Duodenal mucosa (tissue), 2 donors: ENCODE measurements at regions not wholly inside any gene's neighbourhood (a gene's known extent, or its start where the extent isn't known, plus 50 kb on each side); places are given as distances from the start of the nearest gene placed in this dataset.
"Not testable (repeated sequence)": the region's sequence is repeated elsewhere in the genome, so short reads cannot be mapped to it uniquely, and the experiment has no call there.

Experiments used
- H3K27ac ChIP-seq: one replicate; pipeline ENCODE4 v1.7.0; 2013; ENCODE audit warnings: low read depth, low read length
- H3K27me3 ChIP-seq, 2 donors: one replicate each; pipeline ENCODE4 v1.7.0; 2013; ENCODE audit warnings: low read length in 2 of 2, control low read depth in 1 of 2; ENCODE audit not compliant: insufficient read depth in 2 of 2, control insufficient read depth in 1 of 2
- H3K36me3 ChIP-seq, 2 donors: one replicate each; pipeline ENCODE4 v1.7.0; 2013; ENCODE audit warnings: low read length in 2 of 2, control low read depth in 1 of 2; ENCODE audit not compliant: insufficient read depth in 2 of 2, control insufficient read depth in 1 of 2
- H3K4me1 ChIP-seq, 2 donors: one replicate each; pipeline ENCODE4 v1.7.0; 2013; ENCODE audit warnings: low read length in 2 of 2, control low read depth in 1 of 2; ENCODE audit not compliant: insufficient read depth in 2 of 2, control insufficient read depth in 1 of 2
- H3K4me3 ChIP-seq, 2 donors: one replicate each; pipeline ENCODE4 v1.7.0; 2013; ENCODE audit warnings: low read length in 2 of 2, low read depth in 1 of 2
- H3K9ac ChIP-seq, 2 donors: one replicate each; pipeline ENCODE4 v1.7.0; 2013; ENCODE audit warnings: low read length in 2 of 2, low read depth in 1 of 2
- H3K9me3 ChIP-seq, 2 donors: one replicate each; pipeline ENCODE4 v1.7.0; 2013; ENCODE audit warnings: low read length in 2 of 2, control low read depth in 1 of 2; ENCODE audit not compliant: control insufficient read depth in 1 of 2

DNA sequence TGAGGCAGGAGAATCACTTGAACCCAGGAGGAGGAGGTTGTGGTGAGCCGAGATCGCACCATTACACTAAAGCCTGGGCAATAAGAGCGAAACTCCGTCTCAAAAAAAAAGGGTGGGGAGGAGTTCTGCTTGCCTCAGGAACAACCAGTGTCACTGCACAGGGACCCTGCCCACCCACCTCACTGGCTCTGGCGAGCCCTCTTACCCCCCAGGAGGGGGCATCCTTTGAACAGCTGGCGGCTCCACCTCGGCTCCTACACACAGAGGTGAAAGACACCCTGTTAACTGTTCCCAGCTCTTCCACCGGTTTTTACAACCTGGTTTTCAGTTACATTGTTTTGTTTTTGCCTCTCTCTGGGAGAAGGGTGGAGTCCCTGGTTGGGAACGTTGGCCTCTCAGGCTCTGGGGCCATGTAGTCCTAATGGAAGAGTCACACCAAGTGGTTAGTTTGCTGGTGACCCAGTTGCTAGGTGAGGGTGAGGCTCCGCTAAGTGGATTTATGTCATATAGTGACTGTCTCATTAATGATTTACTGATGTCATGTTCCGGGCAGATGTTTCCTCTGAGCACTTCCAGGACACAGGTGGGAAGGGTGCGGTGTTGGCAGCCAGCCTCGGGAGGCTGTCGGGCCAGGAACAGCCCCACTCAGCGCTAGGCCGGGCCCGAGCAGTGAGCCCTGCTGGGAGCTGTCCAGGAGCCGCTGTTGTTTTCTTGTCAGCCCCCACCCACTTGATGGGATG, 120.6 kb upstream of the TPTE start:
- H3K27me3 ChIP-seq, H3K4me1 ChIP-seq, H3K36me3 ChIP-seq, H3K4me3 ChIP-seq, H3K9ac ChIP-seq, H3K27ac ChIP-seq: not testable (repeated sequence)
- peaks cover 31 to 47% of the 10 kb centered on the region in 2 donors for H3K9me3 ChIP-seq

DNA sequence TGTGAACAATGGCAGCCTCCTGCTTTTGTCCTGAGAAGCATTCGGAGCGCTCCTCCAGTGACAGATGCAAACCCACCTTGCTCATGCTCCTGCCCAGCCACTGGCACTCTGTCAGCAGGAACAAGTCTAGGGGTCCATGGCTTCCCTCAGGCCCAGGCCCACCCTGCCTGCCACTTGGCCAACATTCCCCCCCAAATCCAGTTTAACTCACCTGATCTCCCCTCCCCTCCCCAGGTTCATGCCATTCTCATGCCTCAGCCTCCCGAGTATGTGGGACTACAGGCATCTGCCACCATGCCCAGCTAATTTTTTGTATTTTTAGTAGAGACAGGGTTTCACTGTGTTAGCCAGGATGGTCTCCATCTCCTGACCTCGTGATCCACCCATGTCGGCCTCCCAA, 118.9 kb upstream of the TPTE start:
- H3K27me3 ChIP-seq, H3K4me3 ChIP-seq, H3K9ac ChIP-seq, H3K36me3 ChIP-seq, H3K4me1 ChIP-seq, H3K27ac ChIP-seq: not testable (repeated sequence)
- H3K9me3 ChIP-seq, result peaks cover 29 to 46% of the 10 kb centered on the region in 2 donors

DNA sequence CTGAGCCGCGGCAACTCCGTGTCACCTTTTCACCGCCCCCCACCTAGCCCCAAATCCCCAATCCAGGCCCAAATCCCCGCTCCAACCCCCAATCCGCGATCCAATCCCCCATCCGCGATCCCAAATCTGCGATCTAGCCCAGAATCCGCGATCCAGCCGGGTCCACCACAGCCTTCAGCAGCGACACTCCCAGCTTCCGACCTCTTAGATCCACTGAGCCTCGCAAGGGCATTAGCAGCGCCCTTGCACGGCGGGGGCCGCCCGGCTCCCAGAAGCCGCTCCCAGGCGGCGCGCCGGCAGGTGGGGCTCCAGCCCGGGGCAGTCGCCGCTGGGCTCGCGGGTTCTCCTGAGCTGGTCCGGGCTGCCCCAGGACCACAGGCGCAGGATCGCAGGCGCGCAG, 116.1 kb upstream of the TPTE start:
- not testable (repeated sequence) for H3K4me3 ChIP-seq, H3K4me1 ChIP-seq, H3K27ac ChIP-seq, H3K9ac ChIP-seq, H3K36me3 ChIP-seq, H3K27me3 ChIP-seq
- peaks cover 29 to 37% of the 10 kb centered on the region in 2 donors for H3K9me3 ChIP-seq

DNA sequence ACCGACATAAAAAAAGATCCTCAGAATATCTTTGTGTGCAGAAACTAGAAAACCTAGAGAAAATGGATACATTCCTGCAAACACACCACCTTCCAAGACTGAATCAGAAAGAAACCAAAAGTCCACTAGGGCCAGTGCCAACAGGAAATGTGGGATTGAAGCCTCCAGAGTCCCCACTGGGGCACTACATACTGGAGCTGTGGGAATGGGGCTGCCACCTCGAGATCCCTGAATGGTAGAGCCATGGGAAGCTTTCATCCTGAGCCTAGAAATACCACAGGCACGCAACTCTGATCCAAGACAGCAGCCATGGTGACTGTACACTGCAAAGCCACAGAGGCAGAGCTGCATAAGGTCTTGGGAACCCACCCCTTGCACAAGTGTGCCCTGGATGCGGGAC, 111.6 kb upstream of the TPTE start:
- not testable (repeated sequence) for H3K4me1 ChIP-seq, H3K4me3 ChIP-seq, H3K36me3 ChIP-seq, H3K27me3 ChIP-seq, H3K9ac ChIP-seq, H3K27ac ChIP-seq
- H3K9me3 ChIP-seq, result peaks cover 11 to 22% of the 10 kb centered on the region in 2 donors

DNA sequence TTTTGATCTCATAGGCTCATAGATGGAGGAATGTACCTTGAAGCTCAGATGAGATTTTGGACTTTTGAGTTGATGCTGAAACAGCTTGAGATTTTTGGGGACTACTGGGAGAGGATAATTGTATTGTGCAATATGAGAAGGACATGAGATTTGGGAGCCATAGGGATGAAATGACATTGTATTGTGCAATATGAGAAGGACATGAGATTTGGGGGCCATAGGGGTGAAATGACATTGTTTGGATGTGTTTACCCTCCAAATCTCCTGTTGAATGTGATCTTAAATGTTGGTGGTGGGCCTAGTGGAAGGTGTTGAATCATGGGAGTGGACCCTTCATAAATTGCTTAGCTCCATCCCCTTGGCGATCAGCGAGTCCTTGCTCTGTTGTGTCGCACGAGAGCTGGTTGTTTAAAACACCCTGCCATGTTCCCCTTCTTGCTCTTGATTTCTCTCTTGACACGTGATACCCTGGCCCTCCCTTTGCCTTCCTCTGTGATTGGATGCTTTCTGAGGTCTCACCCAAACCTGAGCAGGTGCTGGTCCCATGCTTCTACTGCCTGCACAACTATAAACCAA, 110.9 kb upstream of the TPTE start:
- H3K4me1 ChIP-seq, H3K27ac ChIP-seq: not testable (repeated sequence)

GRCh38 chr21:10411776-10412526, 109.4 kb upstream of the TPTE start:
- H3K9ac ChIP-seq, H3K4me3 ChIP-seq, H3K27me3 ChIP-seq, H3K36me3 ChIP-seq, H3K4me1 ChIP-seq, H3K27ac ChIP-seq: not testable (repeated sequence)
- H3K9me3 ChIP-seq, result peaks cover 32 to 37% of the 10 kb centered on the region in 2 donors

More for the DNA sequence above, 110.9 kb upstream of the TPTE start:
- H3K9me3 ChIP-seq, result peaks cover 17 to 23% of the 10 kb centered on the region in 2 donors
- not testable (repeated sequence) for H3K36me3 ChIP-seq, H3K27me3 ChIP-seq, H3K9ac ChIP-seq, H3K4me3 ChIP-seq

DNA sequence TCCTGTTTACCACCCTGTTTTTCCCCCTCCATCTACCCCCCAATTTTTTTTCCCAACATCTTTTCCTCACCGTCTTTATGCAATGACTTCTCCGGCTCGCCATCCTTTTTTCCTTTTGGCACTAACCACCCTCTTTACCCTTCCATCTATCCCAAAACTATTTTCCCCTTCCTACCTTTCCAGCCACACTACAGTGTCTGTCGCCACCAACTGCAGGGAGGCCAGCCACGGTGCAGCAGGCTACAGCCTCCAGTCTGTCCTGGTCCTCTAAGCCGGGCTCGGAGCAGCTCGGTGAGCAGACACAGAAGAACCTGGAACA, 108.5 kb upstream of the TPTE start:
- H3K27ac ChIP-seq, H3K4me3 ChIP-seq, H3K36me3 ChIP-seq, H3K27me3 ChIP-seq, H3K9ac ChIP-seq, H3K4me1 ChIP-seq: not testable (repeated sequence)
- peaks cover 37 to 45% of the 10 kb centered on the region in 2 donors for H3K9me3 ChIP-seq

- not testable (repeated sequence) for H3K9ac ChIP-seq, H3K4me3 ChIP-seq, H3K27ac ChIP-seq, H3K36me3 ChIP-seq, H3K4me1 ChIP-seq, H3K27me3 ChIP-seq
- peaks cover 37 to 45% of the 10 kb centered on the region in 2 donors for H3K9me3 ChIP-seq
Measured at GRCh38 chr21:10413247-10414120, 107.9 kb upstream of the TPTE start.

DNA sequence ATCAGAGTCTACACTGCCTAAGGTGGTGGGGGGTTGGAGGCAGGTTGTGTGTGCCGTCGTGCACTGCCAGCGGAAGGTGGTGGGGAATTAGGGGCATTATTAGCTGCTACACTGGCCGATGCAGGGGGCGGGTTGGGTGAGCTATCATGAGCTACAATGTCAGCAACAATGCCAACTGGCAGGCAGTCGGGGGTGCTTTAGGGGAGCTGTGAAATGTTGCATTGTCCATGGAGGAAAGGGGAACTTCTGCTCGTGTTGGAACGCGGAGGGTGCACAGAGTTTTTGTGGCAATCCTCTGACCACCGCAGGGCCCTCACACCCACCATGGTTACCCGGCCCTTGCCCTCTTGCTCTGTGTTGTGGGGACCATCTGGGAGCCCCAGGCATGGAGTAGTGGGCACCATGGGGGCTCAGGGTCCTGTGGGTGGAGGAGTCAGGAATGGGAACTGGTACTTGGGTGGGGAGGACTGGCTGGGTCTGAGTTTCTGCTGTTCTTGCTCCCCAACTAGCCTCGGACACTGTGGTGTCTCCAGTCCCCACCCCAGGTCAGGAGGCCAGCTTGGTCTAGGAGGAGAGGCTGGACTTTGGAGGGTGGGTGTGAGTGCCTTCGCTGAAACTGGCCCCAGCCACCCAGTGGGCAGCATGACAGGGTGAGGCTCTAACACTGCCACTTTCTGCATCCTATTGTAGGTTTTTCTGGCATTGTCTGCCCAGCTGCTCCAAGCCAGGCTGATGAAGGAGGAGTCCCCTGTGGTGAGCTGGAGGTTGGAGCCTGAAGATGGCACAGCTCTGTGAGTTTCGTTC, 107.1 kb upstream of the TPTE start:
- H3K4me1 ChIP-seq, H3K36me3 ChIP-seq, H3K27ac ChIP-seq, H3K9ac ChIP-seq, H3K4me3 ChIP-seq, H3K27me3 ChIP-seq: not testable (repeated sequence)
- peaks cover 45 to 53% of the 10 kb centered on the region in 2 donors for H3K9me3 ChIP-seq
